ENCODE measurements at regions not wholly inside any gene's neighbourhood (a gene's known extent, or its start where the extent isn't known, plus 50 kb on each side); places are given as distances from the start of the nearest gene placed in this dataset.

GRCh38 chr20:60402189-60403058 lies 444.2 kb downstream of the CDH26 start:
- in situ Hi-C loops (cut with HindIII; ENCODE audit: low pct_ligation_motif_present, low sequenced_read_pairs), result no loop called here
- Histone ChIP-seq H3K27me3 (replicated peaks) (no peaks in the 10 kb centered on the region), H3K27ac (no peak overlapping the region), H3K4me3 (ENCODE audit: low read depth, low read length) (no peak overlapping the region), H3K36me3 (replicated peaks) (no peaks in the 10 kb centered on the region)
- DNase-seq, result no peak
- no peak for TF ChIP-seq CTCF (IDR thresholded peaks at IDR 0.05; ENCODE audit: low read depth, low read length, missing control alignments)

- Histone ChIP-seq H3K4me3 (ENCODE audit: low read depth, low read length) (no peak overlapping the region), H3K36me3 (replicated peaks) (no peaks in the 10 kb centered on the region), H3K27me3 (replicated peaks) (no peaks in the 10 kb centered on the region), H3K27ac (no peak overlapping the region)
- no peak for TF ChIP-seq CTCF (IDR thresholded peaks at IDR 0.05; ENCODE audit: low read depth, low read length, missing control alignments)
- in situ Hi-C loops (cut with HindIII; ENCODE audit: low pct_ligation_motif_present, low sequenced_read_pairs), result no loop called here
- DNase-seq, result no peak
These were observed 445.0 kb downstream of the CDH26 start for GRCh38 chr20:60403105-60403741.

- in situ Hi-C loops (cut with HindIII; ENCODE audit: low pct_ligation_motif_present, low sequenced_read_pairs), result no loop called here
- Histone ChIP-seq H3K36me3 (replicated peaks) (no peaks in the 10 kb centered on the region), H3K4me3 (ENCODE audit: low read depth, low read length) (no peak overlapping the region), H3K27ac (no peak overlapping the region), H3K27me3 (replicated peaks) (no peaks in the 10 kb centered on the region)
- TF ChIP-seq CTCF (IDR thresholded peaks at IDR 0.05; ENCODE audit: low read depth, low read length, missing control alignments), result no peak
- no peak for DNase-seq
These were observed 449.0 kb downstream of the CDH26 start for GRCh38 chr20:60407011-60407771.

- H3K4me3 ChIP-seq (ENCODE audit: low read depth, low read length), result no peak overlapping the region
- TF ChIP-seq CTCF (IDR thresholded peaks at IDR 0.05; ENCODE audit: low read depth, low read length, missing control alignments), result no peak
- H3K36me3 ChIP-seq (replicated peaks), result no peaks in the 10 kb centered on the region
- no peaks in the 10 kb centered on the region for H3K27me3 ChIP-seq (replicated peaks)
- no peak for DNase-seq
- in situ Hi-C loops (cut with HindIII; ENCODE audit: low pct_ligation_motif_present, low sequenced_read_pairs), result no loop called here
- no peak overlapping the region for H3K27ac ChIP-seq
These were observed 449.7 kb downstream of the CDH26 start for GRCh38 chr20:60407938-60408337.

- Histone ChIP-seq H3K36me3 (replicated peaks) (no peaks in the 10 kb centered on the region), H3K27ac (no peak overlapping the region), H3K4me3 (ENCODE audit: low read depth, low read length) (no peak overlapping the region), H3K27me3 (replicated peaks) (no peaks in the 10 kb centered on the region)
- in situ Hi-C loops (cut with HindIII; ENCODE audit: low pct_ligation_motif_present, low sequenced_read_pairs), result no loop called here
- no peak for TF ChIP-seq CTCF (IDR thresholded peaks at IDR 0.05; ENCODE audit: low read depth, low read length, missing control alignments)
- DNase-seq, result no peak
These were observed 450.2 kb downstream of the CDH26 start for GRCh38 chr20:60408435-60408834.
